ENCODE measurements at regions not wholly inside any gene's neighbourhood (a gene's known extent, or its start where the extent isn't known, plus 50 kb on each side); places are given as distances from the start of the nearest gene placed in this dataset.

- Histone ChIP-seq H3K4me3 (ENCODE audit: extremely low read depth, insufficient read depth, low read length, poor library complexity, severe bottlenecking) (no peak overlapping the region), H3K36me3 (ENCODE audit: control insufficient read depth, insufficient read depth, low read length) (no peaks in the 10 kb centered on the region), H3K9me3 (ENCODE audit: control insufficient read depth, low read length) (no peaks in the 10 kb centered on the region), H3K4me1 (ENCODE audit: control insufficient read depth, insufficient read depth, low read length, poor library complexity, severe bottlenecking) (no peaks in the 10 kb centered on the region), H3K27ac (ENCODE audit: low read depth, low read length, severe bottlenecking) (no peak overlapping the region)
- 92 to 100% methylated on average over 2 to 4 of the region's 4 CpGs for WGBS, 2 experiments (ENCODE audit: insufficient coverage in 2 of 2)
Observed at GRCh38 chr10:117729156-117729555, 186.6 kb downstream of the EMX2 start.

- H3K4me3 ChIP-seq (ENCODE audit: extremely low read depth, insufficient read depth, low read length, poor library complexity, severe bottlenecking): no peak overlapping the region
- H3K27ac ChIP-seq (ENCODE audit: low read depth, low read length, severe bottlenecking): no peak overlapping the region
- no peaks in the 10 kb centered on the region for H3K9me3 ChIP-seq (ENCODE audit: control insufficient read depth, low read length)
- H3K36me3 ChIP-seq (ENCODE audit: control insufficient read depth, insufficient read depth, low read length): no peaks in the 10 kb centered on the region
- WGBS, 2 experiments (ENCODE audit: insufficient coverage in 2 of 2): 68 to 81% methylated on average over 7 to 10 of the region's 17 CpGs
- H3K4me1 ChIP-seq (ENCODE audit: control insufficient read depth, insufficient read depth, low read length, poor library complexity, severe bottlenecking): no peaks in the 10 kb centered on the region
Observed at GRCh38 chr10:117731121-117731791, 188.7 kb downstream of the EMX2 start.

GRCh38 chr10:117734731-117735405 lies 192.3 kb downstream of the EMX2 start:
- Histone ChIP-seq H3K36me3 (ENCODE audit: control insufficient read depth, insufficient read depth, low read length) (no peaks in the 10 kb centered on the region), H3K9me3 (ENCODE audit: control insufficient read depth, low read length) (no peaks in the 10 kb centered on the region), H3K4me1 (ENCODE audit: control insufficient read depth, insufficient read depth, low read length, poor library complexity, severe bottlenecking) (peaks cover 6% of the 10 kb centered on the region), H3K27ac (ENCODE audit: low read depth, low read length, severe bottlenecking) (no peak overlapping the region), H3K4me3 (ENCODE audit: extremely low read depth, insufficient read depth, low read length, poor library complexity, severe bottlenecking) (no peak overlapping the region)
- 66% methylated on average over 44 to 47 of the region's 48 CpGs for WGBS, 2 experiments (ENCODE audit: insufficient coverage in 2 of 2)

- H3K27ac ChIP-seq (ENCODE audit: low read depth, low read length, severe bottlenecking): no peak overlapping the region
- H3K4me3 ChIP-seq (ENCODE audit: extremely low read depth, insufficient read depth, low read length, poor library complexity, severe bottlenecking): no peak overlapping the region
- H3K4me1 ChIP-seq (ENCODE audit: control insufficient read depth, insufficient read depth, low read length, poor library complexity, severe bottlenecking): peaks cover 6% of the 10 kb centered on the region
- 88 to 92% methylated on average over 2 to 3 of the region's 7 CpGs for WGBS, 2 experiments (ENCODE audit: insufficient coverage in 2 of 2)
- H3K9me3 ChIP-seq (ENCODE audit: control insufficient read depth, low read length): no peaks in the 10 kb centered on the region
- H3K36me3 ChIP-seq (ENCODE audit: control insufficient read depth, insufficient read depth, low read length): no peaks in the 10 kb centered on the region
Observed at GRCh38 chr10:117736655-117737054, 194.1 kb downstream of the EMX2 start.

- Histone ChIP-seq H3K36me3 (ENCODE audit: control insufficient read depth, insufficient read depth, low read length) (no peaks in the 10 kb centered on the region), H3K27ac (ENCODE audit: low read depth, low read length, severe bottlenecking) (no peak overlapping the region)
- WGBS, 2 experiments (ENCODE audit: insufficient coverage in 2 of 2): 63 to 82% methylated on average over 1 of the region's 1 CpG
Observed at GRCh38 chr10:117740088-117740487, 197.5 kb downstream of the EMX2 start.

GRCh38 chr10:117740691-117741222 lies 198.2 kb downstream of the EMX2 start:
- H3K9me3 ChIP-seq (ENCODE audit: control insufficient read depth, low read length): no peaks in the 10 kb centered on the region
- H3K36me3 ChIP-seq (ENCODE audit: control insufficient read depth, insufficient read depth, low read length): no peaks in the 10 kb centered on the region
- H3K4me1 ChIP-seq (ENCODE audit: control insufficient read depth, insufficient read depth, low read length, poor library complexity, severe bottlenecking): peaks cover 6% of the 10 kb centered on the region
- no peak overlapping the region for H3K27ac ChIP-seq (ENCODE audit: low read depth, low read length, severe bottlenecking)
- no peak overlapping the region for H3K4me3 ChIP-seq (ENCODE audit: extremely low read depth, insufficient read depth, low read length, poor library complexity, severe bottlenecking)
- WGBS, 2 experiments (ENCODE audit: insufficient coverage in 2 of 2): 77 to 88% methylated on average over 5 to 6 of the region's 6 CpGs

More at GRCh38 chr10:117740088-117740487, 197.5 kb downstream of the EMX2 start:
- H3K4me3 ChIP-seq (ENCODE audit: extremely low read depth, insufficient read depth, low read length, poor library complexity, severe bottlenecking): no peak overlapping the region
- peaks cover 6% of the 10 kb centered on the region for H3K4me1 ChIP-seq (ENCODE audit: control insufficient read depth, insufficient read depth, low read length, poor library complexity, severe bottlenecking)
- no peaks in the 10 kb centered on the region for H3K9me3 ChIP-seq (ENCODE audit: control insufficient read depth, low read length)

GRCh38 chr10:117741524-117741923 lies 199.0 kb downstream of the EMX2 start:
- H3K36me3 ChIP-seq (ENCODE audit: control insufficient read depth, insufficient read depth, low read length): no peaks in the 10 kb centered on the region
- no peak overlapping the region for H3K27ac ChIP-seq (ENCODE audit: low read depth, low read length, severe bottlenecking)
- 76 to 95% methylated on average over 3 to 4 of the region's 4 CpGs for WGBS, 2 experiments (ENCODE audit: insufficient coverage in 2 of 2)
- H3K4me3 ChIP-seq (ENCODE audit: extremely low read depth, insufficient read depth, low read length, poor library complexity, severe bottlenecking): no peak overlapping the region
- H3K9me3 ChIP-seq (ENCODE audit: control insufficient read depth, low read length): no peaks in the 10 kb centered on the region
- H3K4me1 ChIP-seq (ENCODE audit: control insufficient read depth, insufficient read depth, low read length, poor library complexity, severe bottlenecking): peaks cover 6% of the 10 kb centered on the region

GRCh38 chr10:117743509-117743908 lies 201.0 kb downstream of the EMX2 start:
- Histone ChIP-seq H3K4me3 (ENCODE audit: extremely low read depth, insufficient read depth, low read length, poor library complexity, severe bottlenecking) (no peak overlapping the region), H3K36me3 (ENCODE audit: control insufficient read depth, insufficient read depth, low read length) (no peaks in the 10 kb centered on the region), H3K27ac (ENCODE audit: low read depth, low read length, severe bottlenecking) (no peak overlapping the region), H3K9me3 (ENCODE audit: control insufficient read depth, low read length) (no peaks in the 10 kb centered on the region), H3K4me1 (ENCODE audit: control insufficient read depth, insufficient read depth, low read length, poor library complexity, severe bottlenecking) (no peaks in the 10 kb centered on the region)
- 90 to 96% methylated on average over 5 to 7 of the region's 7 CpGs for WGBS, 2 experiments (ENCODE audit: insufficient coverage in 2 of 2)

GRCh38 chr10:117745301-117745700 lies 202.8 kb downstream of the EMX2 start:
- H3K4me3 ChIP-seq (ENCODE audit: extremely low read depth, insufficient read depth, low read length, poor library complexity, severe bottlenecking): no peak overlapping the region
- 77 to 78% methylated on average over 2 of the region's 2 CpGs for WGBS, 2 experiments (ENCODE audit: insufficient coverage in 2 of 2)

GRCh38 chr10:117746541-117747448 lies 204.2 kb downstream of the EMX2 start:
- no peaks in the 10 kb centered on the region for H3K4me1 ChIP-seq (ENCODE audit: control insufficient read depth, insufficient read depth, low read length, poor library complexity, severe bottlenecking)
- H3K27ac ChIP-seq (ENCODE audit: low read depth, low read length, severe bottlenecking): no peak overlapping the region
- no peak overlapping the region for H3K4me3 ChIP-seq (ENCODE audit: extremely low read depth, insufficient read depth, low read length, poor library complexity, severe bottlenecking)
- H3K9me3 ChIP-seq (ENCODE audit: control insufficient read depth, low read length): no peaks in the 10 kb centered on the region
- H3K36me3 ChIP-seq (ENCODE audit: control insufficient read depth, insufficient read depth, low read length): no peaks in the 10 kb centered on the region
- 86 to 97% methylated on average over 7 to 8 of the region's 9 CpGs for WGBS, 2 experiments (ENCODE audit: insufficient coverage in 2 of 2)

More at GRCh38 chr10:117745301-117745700, 202.8 kb downstream of the EMX2 start:
- H3K9me3 ChIP-seq (ENCODE audit: control insufficient read depth, low read length): no peaks in the 10 kb centered on the region
- H3K4me1 ChIP-seq (ENCODE audit: control insufficient read depth, insufficient read depth, low read length, poor library complexity, severe bottlenecking): no peaks in the 10 kb centered on the region
- no peak overlapping the region for H3K27ac ChIP-seq (ENCODE audit: low read depth, low read length, severe bottlenecking)
- H3K36me3 ChIP-seq (ENCODE audit: control insufficient read depth, insufficient read depth, low read length): no peaks in the 10 kb centered on the region
